K562 (cell line): ENCODE measurements at regions not wholly inside any gene's neighbourhood (a gene's known extent, or its start where the extent isn't known, plus 50 kb on each side); places are given as distances from the start of the nearest gene placed in this dataset.
"Not testable (repeated sequence)": the region's sequence is repeated elsewhere in the genome, so short reads cannot be mapped to it uniquely, and the experiment has no call there.

Experiments used
- ATAC-seq: fragments of 200-7000 bp; cut with Tn5 transposase; 3 replicates; pipeline ENCODE4 v1.9.1; 2020; ENCODE audit warnings: moderate library complexity
- BruUV-seq: library from RNA; stranded (reverse); fragments of 400-500 nt; replicated peaks from 2 replicates; lab custom pipeline; 2021; lab: Mats Ljungman, UMichigan
- CTCF ChIA-PET: fragments of 300-600 bp; formaldehyde crosslinking; extraction: SDS; loops from one replicate; lab custom pipeline; 2021; ENCODE audit warnings: low intra/inter-chr PET ratio; lab: Yijun Ruan, JAX
- POLR2A ChIA-PET: fragments of 300-600, 350-650 bp; sonication (Branson Sonifier 250); formaldehyde crosslinking; extraction: SDS; loops from one replicate; lab custom pipeline; 2021; ENCODE audit warnings: antibody characterized with exemption, inconsistent platforms; lab: Yijun Ruan, JAX
- DNase-seq, 4 experiments: peaks; one replicate each; pipeline versions ENCODE4 v3.0.0 to v3.0.0-alpha.2; 2011 to 2018; ENCODE audit warnings: low spot score in 3 of 4, mixed read lengths in 3 of 4; ENCODE audit errors: extremely low read depth in 1 of 4
- FAIRE-seq: peaks from 2 replicates; lab custom pipeline; 2011; peaks lifted over from hg19 to GRCh38; lab: Jason Lieb, UNC
- H2AFZ ChIP-seq: 2 replicates; pipeline ENCODE4 v1.6.0; 2011; ENCODE audit warnings: low read depth, low read length, control low read depth, inconsistent platforms
- H3K27ac ChIP-seq: fragments of 200-600 bp; 3 replicates; pipeline ENCODE4 v1.8.0; 2011; ENCODE audit warnings: low read depth, mild to moderate bottlenecking, control low read depth, inconsistent platforms, low read length, moderate library complexity, mixed read lengths; ENCODE audit errors: extremely low read depth
- H3K27me3 ChIP-seq, 2 experiments: fragments of 300-600 bp in 1 of 2; 2 replicates in 1 of 2; 3 replicates in 1 of 2; pipeline versions ENCODE4 v1.6.0 to v1.8.0; 2011; ENCODE audit warnings: inconsistent platforms in 2 of 2, low read length in 2 of 2, mild to moderate bottlenecking in 1 of 2, mixed read lengths in 1 of 2, moderate library complexity in 1 of 2; ENCODE audit not compliant: control insufficient read depth in 2 of 2, insufficient read depth in 2 of 2
- H3K36me3 ChIP-seq: fragments of 300-600 bp; 3 replicates; pipeline ENCODE4 v1.8.0; 2011; ENCODE audit warnings: mild to moderate bottlenecking, low read length, inconsistent platforms; ENCODE audit not compliant: control insufficient read depth, insufficient read depth
- H3K4me1 ChIP-seq, 2 experiments: fragments of 200-600 bp in 1 of 2; replicated peaks in 1 of 2; 2 replicates in 1 of 2; 3 replicates in 1 of 2; pipeline versions ENCODE4 v1.5.1 to v1.8.0; 2011; ENCODE audit warnings: inconsistent platforms in 2 of 2, low read length in 2 of 2, mild to moderate bottlenecking in 1 of 2, mixed read lengths in 1 of 2, moderate library complexity in 1 of 2; ENCODE audit not compliant: control insufficient read depth in 2 of 2, insufficient read depth in 2 of 2
- H3K4me2 ChIP-seq: 2 replicates; pipeline ENCODE4 v1.6.1; 2011; ENCODE audit warnings: low read length, control low read depth, inconsistent platforms, mixed read lengths; ENCODE audit not compliant: insufficient read depth
- H3K4me3 ChIP-seq: fragments of 200-600 bp; sonication (generic), shearing (Covaris generic); 2 replicates; pipeline ENCODE4 v1.5.1; 2016; ENCODE audit warnings: control low read depth, inconsistent platforms
- H3K79me2 ChIP-seq: fragments of 200-600 bp; 3 replicates; pipeline ENCODE4 v1.8.0; 2011; ENCODE audit warnings: low read length, inconsistent platforms; ENCODE audit not compliant: control insufficient read depth, insufficient read depth
- H3K9ac ChIP-seq, 2 experiments: 2 replicates each; pipeline versions ENCODE4 v1.6.0 to v1.6.1; 2011; ENCODE audit warnings: low read depth in 2 of 2, low read length in 2 of 2, control low read depth in 1 of 2, inconsistent platforms in 1 of 2, mild to moderate bottlenecking in 1 of 2, mixed read lengths in 1 of 2; ENCODE audit not compliant: insufficient read depth in 1 of 2
- H3K9me1 ChIP-seq: one replicate; pipeline ENCODE4 v1.6.0; 2011; ENCODE audit warnings: inconsistent platforms, mild to moderate bottlenecking, low read length, moderate library complexity; ENCODE audit not compliant: control insufficient read depth, insufficient read depth
- H3K9me3 ChIP-seq: replicated peaks from 2 replicates; pipeline ENCODE4 v1.5.1; 2011; ENCODE audit warnings: low read depth, low read length, inconsistent platforms; ENCODE audit not compliant: control insufficient read depth, insufficient read depth
- H4K20me1 ChIP-seq: replicated peaks from 2 replicates; pipeline ENCODE4 v1.6.1; 2011; ENCODE audit warnings: low read length, inconsistent platforms, mixed read lengths; ENCODE audit not compliant: control insufficient read depth, insufficient read depth
- KDM1A ChIP-seq, 2 experiments: fragments of 450-650 bp; IDR thresholded peaks; 2 replicates each; pipeline ENCODE4 v1.6.1; 2016; ENCODE audit warnings: mild to moderate bottlenecking in 2 of 2
- POLR2A ChIP-seq: fragments of 450-650 bp; conservative IDR thresholded peaks from 2 replicates; pipeline ENCODE4 v1.6.1; 2016
- RBM22 ChIP-seq: fragments of 200-400 bp; formaldehyde crosslinking; IDR thresholded peaks from 2 replicates; pipeline ENCODE4 v1.6.1; 2018; ENCODE audit warnings: low read length, low read depth; ENCODE audit not compliant: poor library complexity, severe bottlenecking
- SMARCE1 ChIP-seq: fragments of 450-650 bp; IDR thresholded peaks from 2 replicates; pipeline ENCODE4 v1.7.1; 2016; ENCODE audit warnings: mild to moderate bottlenecking
- WGBS: fragments of 100-300 bp; shearing (Covaris generic); methylation state at CpG from one replicate; pipeline ENCODE4 v1.1.6; 2016; ENCODE audit warnings: low coverage, mixed read lengths; ENCODE audit not compliant: insufficient coverage; ENCODE audit errors: missing lambda C conversion rate; 5-methylcytosine and 5-hydroxymethylcytosine counted together
- in situ Hi-C: fragments of 300-500 bp; cut with MboI; formaldehyde crosslinking; loops from 4 replicates; pipeline ENCODE4 v1.15.0; 2018; ENCODE audit warnings: inconsistent platforms, mixed read lengths
- intact Hi-C: fragments of 100-400 bp; cut with micrococcal nuclease; formaldehyde crosslinking; loops from 2 replicates; pipeline ENCODE4 v1.14.2; 2022
- TF ChIP-seq, protein P1 (sequence below): sonication (generic); IDR thresholded peaks from 2 replicates; pipeline ENCODE4 v1.6.1; 2016
- TF ChIP-seq, protein P2 (sequence below): fragments of 450-650 bp; IDR thresholded peaks from 2 replicates; pipeline ENCODE4 v1.7.0; 2016; ENCODE audit warnings: borderline replicate concordance

DNA sequence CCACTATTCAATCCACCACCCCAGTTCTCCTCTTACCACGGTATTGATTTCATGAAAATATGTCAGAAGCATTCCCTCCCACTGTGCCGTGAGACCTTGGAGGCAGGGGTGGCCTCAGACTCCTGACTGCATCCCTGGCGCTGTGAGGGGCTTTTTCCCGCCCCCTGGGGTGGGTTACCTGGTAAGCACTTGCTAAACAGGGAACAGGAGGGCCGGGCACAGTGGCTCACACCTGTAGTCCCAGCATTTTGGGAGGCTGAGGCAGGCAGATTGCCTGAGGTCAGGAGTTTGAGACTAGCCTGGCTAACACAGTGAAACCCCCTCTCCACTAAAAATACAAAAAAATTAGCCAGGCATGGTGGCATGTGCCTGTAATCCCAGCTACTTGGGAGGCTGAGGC is 80.5 kb downstream of the CPZ start:
- H3K27ac ChIP-seq, ATAC-seq, H2AFZ ChIP-seq, CTCF ChIA-PET, H3K9ac ChIP-seq, H3K4me3 ChIP-seq, H3K4me2 ChIP-seq, POLR2A ChIA-PET, H4K20me1 ChIP-seq, H3K4me1 ChIP-seq, BruUV-seq, H3K36me3 ChIP-seq, H3K9me3 ChIP-seq, FAIRE-seq, H3K79me2 ChIP-seq, H3K9me1 ChIP-seq, in situ Hi-C loops, DNase-seq, intact Hi-C loops: not testable (repeated sequence)
- peaks cover 0 to 13% of the 10 kb centered on the region in 2 experiments; a peak in 1 of 5 replicates for H3K27me3 ChIP-seq
- WGBS, result 0% methylated on average over 5 of the region's 5 CpGs

DNA sequence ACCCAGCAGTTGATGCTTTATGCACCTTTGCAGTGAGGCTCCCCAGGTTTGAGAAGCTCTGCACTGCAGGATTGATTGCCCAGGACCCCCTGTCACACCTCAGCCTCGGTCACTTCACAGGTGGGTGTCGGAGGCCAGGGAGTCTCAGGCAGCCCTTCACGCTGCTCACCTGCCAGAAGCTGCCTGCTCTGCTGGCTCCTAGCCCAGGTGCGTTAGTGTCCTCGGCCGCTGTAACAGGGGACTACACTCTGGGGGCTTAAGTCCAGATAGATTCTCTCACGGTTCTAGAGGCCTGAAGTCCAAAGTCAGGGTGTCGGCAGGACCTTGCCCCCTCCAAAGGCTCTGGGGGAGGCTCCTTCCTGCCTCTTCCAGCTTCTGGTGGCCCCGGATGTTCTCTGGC is 79.9 kb downstream of the CPZ start:
- Histone ChIP-seq H3K9ac (no peak overlapping the region), H3K9me3 (no peaks in the 10 kb centered on the region), H3K36me3 (no peaks in the 10 kb centered on the region), H3K27me3 (peaks cover 0 to 13% of the 10 kb centered on the region in 2 experiments; a peak in 1 of 5 replicates), H3K4me2 (no peak overlapping the region), H3K79me2 (no peaks in the 10 kb centered on the region), H3K27ac (no peak overlapping the region), H3K4me3 (no peak overlapping the region), H4K20me1 (no peaks in the 10 kb centered on the region; the same call in 1 of the 2 replicates), H3K4me1 (no peaks in the 10 kb centered on the region), H3K9me1 (no peaks in the 10 kb centered on the region), H2AFZ (no peak overlapping the region)
- POLR2A ChIA-PET, result no interaction called here
- in situ Hi-C loops, result no loop called here
- FAIRE-seq (no peak), ATAC-seq (no peak), DNase-seq (no peak)
- no TSS peak for BruUV-seq
- CTCF ChIA-PET, result no interaction called here
- intact Hi-C loops, result no loop called here
- 0% methylated on average over 9 of the region's 9 CpGs for WGBS
- TF ChIP-seq SMARCE1 (no peak), POLR2A (no peak), RBM22 (no peak), KDM1A (IDR thresholded peaks at IDR 0.05) (no peak)
- TF ChIP-seq, protein P1, sequence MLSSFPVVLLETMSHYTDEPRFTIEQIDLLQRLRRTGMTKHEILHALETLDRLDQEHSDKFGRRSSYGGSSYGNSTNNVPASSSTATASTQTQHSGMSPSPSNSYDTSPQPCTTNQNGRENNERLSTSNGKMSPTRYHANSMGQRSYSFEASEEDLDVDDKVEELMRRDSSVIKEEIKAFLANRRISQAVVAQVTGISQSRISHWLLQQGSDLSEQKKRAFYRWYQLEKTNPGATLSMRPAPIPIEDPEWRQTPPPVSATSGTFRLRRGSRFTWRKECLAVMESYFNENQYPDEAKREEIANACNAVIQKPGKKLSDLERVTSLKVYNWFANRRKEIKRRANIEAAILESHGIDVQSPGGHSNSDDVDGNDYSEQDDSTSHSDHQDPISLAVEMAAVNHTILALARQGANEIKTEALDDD, result no peak
- TF ChIP-seq, protein P2, sequence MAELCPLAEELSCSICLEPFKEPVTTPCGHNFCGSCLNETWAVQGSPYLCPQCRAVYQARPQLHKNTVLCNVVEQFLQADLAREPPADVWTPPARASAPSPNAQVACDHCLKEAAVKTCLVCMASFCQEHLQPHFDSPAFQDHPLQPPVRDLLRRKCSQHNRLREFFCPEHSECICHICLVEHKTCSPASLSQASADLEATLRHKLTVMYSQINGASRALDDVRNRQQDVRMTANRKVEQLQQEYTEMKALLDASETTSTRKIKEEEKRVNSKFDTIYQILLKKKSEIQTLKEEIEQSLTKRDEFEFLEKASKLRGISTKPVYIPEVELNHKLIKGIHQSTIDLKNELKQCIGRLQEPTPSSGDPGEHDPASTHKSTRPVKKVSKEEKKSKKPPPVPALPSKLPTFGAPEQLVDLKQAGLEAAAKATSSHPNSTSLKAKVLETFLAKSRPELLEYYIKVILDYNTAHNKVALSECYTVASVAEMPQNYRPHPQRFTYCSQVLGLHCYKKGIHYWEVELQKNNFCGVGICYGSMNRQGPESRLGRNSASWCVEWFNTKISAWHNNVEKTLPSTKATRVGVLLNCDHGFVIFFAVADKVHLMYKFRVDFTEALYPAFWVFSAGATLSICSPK, result no peak
